ENCODE measurements at regions not wholly inside any gene's neighbourhood (a gene's known extent, or its start where the extent isn't known, plus 50 kb on each side); places are given as distances from the start of the nearest gene placed in this dataset.

DNA sequence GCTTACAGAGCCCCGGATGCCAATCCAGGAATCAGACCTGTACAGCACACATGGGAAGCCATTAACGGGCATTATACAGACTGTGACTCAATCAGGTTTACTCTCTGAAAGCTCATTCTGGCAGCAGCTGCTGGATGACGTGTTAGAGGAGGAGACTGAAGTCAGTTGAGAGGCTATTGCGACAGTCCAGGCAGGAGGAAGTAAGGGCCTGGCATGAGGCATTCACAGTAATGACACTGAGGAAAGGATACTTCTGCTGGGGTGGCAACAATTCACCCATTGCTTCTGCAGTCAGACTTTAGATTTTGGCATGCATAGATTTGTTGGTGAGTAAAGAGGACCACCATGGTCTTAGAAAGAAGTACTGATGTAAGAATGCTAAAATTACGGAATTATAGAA lies 151.0 kb upstream of the HEY2 start:
- CTCF ChIA-PET: no interaction called here
- H3K27ac ChIP-seq (ENCODE audit: low read length): no peak overlapping the region
- DNase-seq (ENCODE audit: low read depth, low spot score) (peak; percentile 33), ATAC-seq (peak; percentile 45; the same call in 1 of the 2 replicates)
- no peaks in the 10 kb centered on the region for H3K4me1 ChIP-seq (ENCODE audit: control insufficient read depth, insufficient read depth, low read length)
- intact Hi-C loops (cut with micrococcal nuclease; ENCODE audit: unreplicated experiment): no loop called here
- TF ChIP-seq, protein P1, sequence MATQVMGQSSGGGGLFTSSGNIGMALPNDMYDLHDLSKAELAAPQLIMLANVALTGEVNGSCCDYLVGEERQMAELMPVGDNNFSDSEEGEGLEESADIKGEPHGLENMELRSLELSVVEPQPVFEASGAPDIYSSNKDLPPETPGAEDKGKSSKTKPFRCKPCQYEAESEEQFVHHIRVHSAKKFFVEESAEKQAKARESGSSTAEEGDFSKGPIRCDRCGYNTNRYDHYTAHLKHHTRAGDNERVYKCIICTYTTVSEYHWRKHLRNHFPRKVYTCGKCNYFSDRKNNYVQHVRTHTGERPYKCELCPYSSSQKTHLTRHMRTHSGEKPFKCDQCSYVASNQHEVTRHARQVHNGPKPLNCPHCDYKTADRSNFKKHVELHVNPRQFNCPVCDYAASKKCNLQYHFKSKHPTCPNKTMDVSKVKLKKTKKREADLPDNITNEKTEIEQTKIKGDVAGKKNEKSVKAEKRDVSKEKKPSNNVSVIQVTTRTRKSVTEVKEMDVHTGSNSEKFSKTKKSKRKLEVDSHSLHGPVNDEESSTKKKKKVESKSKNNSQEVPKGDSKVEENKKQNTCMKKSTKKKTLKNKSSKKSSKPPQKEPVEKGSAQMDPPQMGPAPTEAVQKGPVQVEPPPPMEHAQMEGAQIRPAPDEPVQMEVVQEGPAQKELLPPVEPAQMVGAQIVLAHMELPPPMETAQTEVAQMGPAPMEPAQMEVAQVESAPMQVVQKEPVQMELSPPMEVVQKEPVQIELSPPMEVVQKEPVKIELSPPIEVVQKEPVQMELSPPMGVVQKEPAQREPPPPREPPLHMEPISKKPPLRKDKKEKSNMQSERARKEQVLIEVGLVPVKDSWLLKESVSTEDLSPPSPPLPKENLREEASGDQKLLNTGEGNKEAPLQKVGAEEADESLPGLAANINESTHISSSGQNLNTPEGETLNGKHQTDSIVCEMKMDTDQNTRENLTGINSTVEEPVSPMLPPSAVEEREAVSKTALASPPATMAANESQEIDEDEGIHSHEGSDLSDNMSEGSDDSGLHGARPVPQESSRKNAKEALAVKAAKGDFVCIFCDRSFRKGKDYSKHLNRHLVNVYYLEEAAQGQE (IDR thresholded peaks at IDR 0.05; ENCODE audit: insufficient read depth in 1 of 2, low read depth in 2 of 2, low read length in 1 of 2): no peak
- TF ChIP-seq TCF7L2 (IDR thresholded peaks at IDR 0.05; ENCODE audit: low read depth, low read length) (no peak), POLR2AphosphoS5 (IDR thresholded peaks at IDR 0.05; ENCODE audit: low read depth, low read length) (no peak), SIN3A (IDR thresholded peaks at IDR 0.05; ENCODE audit: borderline replicate concordance, insufficient read depth, low read depth, low read length) (no peak)
- TF ChIP-seq, protein P2, sequence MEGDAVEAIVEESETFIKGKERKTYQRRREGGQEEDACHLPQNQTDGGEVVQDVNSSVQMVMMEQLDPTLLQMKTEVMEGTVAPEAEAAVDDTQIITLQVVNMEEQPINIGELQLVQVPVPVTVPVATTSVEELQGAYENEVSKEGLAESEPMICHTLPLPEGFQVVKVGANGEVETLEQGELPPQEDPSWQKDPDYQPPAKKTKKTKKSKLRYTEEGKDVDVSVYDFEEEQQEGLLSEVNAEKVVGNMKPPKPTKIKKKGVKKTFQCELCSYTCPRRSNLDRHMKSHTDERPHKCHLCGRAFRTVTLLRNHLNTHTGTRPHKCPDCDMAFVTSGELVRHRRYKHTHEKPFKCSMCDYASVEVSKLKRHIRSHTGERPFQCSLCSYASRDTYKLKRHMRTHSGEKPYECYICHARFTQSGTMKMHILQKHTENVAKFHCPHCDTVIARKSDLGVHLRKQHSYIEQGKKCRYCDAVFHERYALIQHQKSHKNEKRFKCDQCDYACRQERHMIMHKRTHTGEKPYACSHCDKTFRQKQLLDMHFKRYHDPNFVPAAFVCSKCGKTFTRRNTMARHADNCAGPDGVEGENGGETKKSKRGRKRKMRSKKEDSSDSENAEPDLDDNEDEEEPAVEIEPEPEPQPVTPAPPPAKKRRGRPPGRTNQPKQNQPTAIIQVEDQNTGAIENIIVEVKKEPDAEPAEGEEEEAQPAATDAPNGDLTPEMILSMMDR (IDR thresholded peaks at IDR 0.05): no peak
- H3K4me3 ChIP-seq (ENCODE audit: low read depth in 2 of 2, low read length in 2 of 2): no peak overlapping the region
- in situ Hi-C loops (cut with HindIII; ENCODE audit: low pct_unique_long_range_greater_than_20kb, low sequenced_read_pairs): no loop called here
- H3K36me3 ChIP-seq (ENCODE audit: control insufficient read depth, insufficient read depth, low read length): no peaks in the 10 kb centered on the region
- no peaks in the 10 kb centered on the region; the same call in 1 of the 2 replicates for H3K27me3 ChIP-seq (ENCODE audit: control insufficient read depth, insufficient read depth, low read length)
- H3K9me3 ChIP-seq (ENCODE audit: control insufficient read depth, insufficient read depth, low read depth, low read length): no peaks in the 10 kb centered on the region
- POLR2A ChIA-PET: interaction anchor here (0.6 kb wide), 1 partner anchor 11 kb away, joined by 4 read pairs; no protein-coding TSS in a partner anchor
- BruUV-seq (replicated peaks): no TSS peak

DNA sequence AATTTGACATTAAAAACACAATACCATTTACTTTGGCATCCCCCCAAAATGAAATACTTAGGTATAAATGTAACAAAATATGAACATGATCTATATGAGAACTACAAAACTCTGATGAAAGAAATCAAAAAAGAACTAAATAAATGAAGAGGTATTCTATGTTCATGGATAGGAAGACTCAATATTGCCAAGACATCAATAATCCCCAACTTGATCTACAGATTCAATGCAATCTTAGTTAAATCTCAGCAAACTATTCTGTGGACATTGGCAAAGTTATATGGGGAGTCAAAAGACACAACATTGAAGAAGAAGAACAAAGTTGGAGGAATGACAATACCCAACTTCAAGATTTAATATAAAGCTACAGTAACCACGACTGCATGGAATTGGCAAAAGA lies 145.2 kb upstream of the HEY2 start:
- Histone ChIP-seq H3K36me3 (ENCODE audit: control insufficient read depth, insufficient read depth, low read length) (no peaks in the 10 kb centered on the region), H3K9me3 (ENCODE audit: control insufficient read depth, insufficient read depth, low read depth, low read length) (no peaks in the 10 kb centered on the region), H3K27me3 (ENCODE audit: control insufficient read depth, insufficient read depth, low read length) (no peaks in the 10 kb centered on the region; the same call in none of the 2 replicates), H3K4me1 (ENCODE audit: control insufficient read depth, insufficient read depth, low read length) (no peaks in the 10 kb centered on the region), H3K27ac (ENCODE audit: low read length) (no peak overlapping the region), H3K4me3 (ENCODE audit: low read depth in 2 of 2, low read length in 2 of 2) (no peak overlapping the region)
- ChIA-PET CTCF (no interaction called here), POLR2A (no interaction called here)
- in situ Hi-C loops (cut with HindIII; ENCODE audit: low pct_unique_long_range_greater_than_20kb, low sequenced_read_pairs): no loop called here
- TF ChIP-seq, protein P2 (IDR thresholded peaks at IDR 0.05): no peak
- TF ChIP-seq POLR2AphosphoS5 (IDR thresholded peaks at IDR 0.05; ENCODE audit: low read depth, low read length) (no peak), SIN3A (IDR thresholded peaks at IDR 0.05; ENCODE audit: borderline replicate concordance, insufficient read depth, low read depth, low read length) (no peak)
- TF ChIP-seq, protein P1 (IDR thresholded peaks at IDR 0.05; ENCODE audit: insufficient read depth in 1 of 2, low read depth in 2 of 2, low read length in 1 of 2): no peak
- no TSS peak for BruUV-seq (replicated peaks)
- DNase-seq (ENCODE audit: low read depth, low spot score) (no peak), ATAC-seq (no peak)
- intact Hi-C loops (cut with micrococcal nuclease; ENCODE audit: unreplicated experiment): no loop called here
